Loucy (cell line): ENCODE measurements at regions not wholly inside any gene's neighbourhood (a gene's known extent, or its start where the extent isn't known, plus 50 kb on each side); places are given as distances from the start of the nearest gene placed in this dataset.

ENCODE experiments used
- EZH2phosphoT487 ChIP-seq: fragments of 200-600 bp; IDR thresholded peaks from 2 replicates; pipeline ENCODE4 v1.6.1; 2018; ENCODE audit warnings: antibody characterized with exemption, mild to moderate bottlenecking, moderate library complexity, borderline replicate concordance
- TF ChIP-seq, protein P1 (sequence below): fragments of 200-600 bp; sonication (generic); conservative IDR thresholded peaks from 2 replicates; pipeline ENCODE4 v1.5.1; 2014; ENCODE audit warnings: mild to moderate bottlenecking, antibody characterized with exemption, low read length

DNA sequence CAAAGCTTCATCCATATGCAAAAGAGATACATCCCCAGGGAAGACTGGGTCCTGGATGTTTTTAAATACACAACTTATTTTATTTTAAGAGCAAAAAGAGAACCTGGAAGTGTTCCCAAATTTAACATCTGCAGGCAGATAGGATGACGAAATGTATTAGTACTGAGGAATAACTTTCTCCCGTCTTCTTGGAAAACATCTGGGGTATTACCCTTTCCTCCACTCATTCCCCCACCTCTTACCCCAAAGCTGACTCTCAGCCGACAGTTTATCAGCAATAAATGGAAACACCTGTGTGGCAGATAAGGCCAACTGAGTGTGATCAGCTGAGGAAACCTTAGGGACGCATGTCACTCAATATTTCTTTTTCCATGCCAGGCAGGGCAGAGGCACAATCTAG is 435.6 kb upstream of the NPVF start:
- TF ChIP-seq, protein P1, sequence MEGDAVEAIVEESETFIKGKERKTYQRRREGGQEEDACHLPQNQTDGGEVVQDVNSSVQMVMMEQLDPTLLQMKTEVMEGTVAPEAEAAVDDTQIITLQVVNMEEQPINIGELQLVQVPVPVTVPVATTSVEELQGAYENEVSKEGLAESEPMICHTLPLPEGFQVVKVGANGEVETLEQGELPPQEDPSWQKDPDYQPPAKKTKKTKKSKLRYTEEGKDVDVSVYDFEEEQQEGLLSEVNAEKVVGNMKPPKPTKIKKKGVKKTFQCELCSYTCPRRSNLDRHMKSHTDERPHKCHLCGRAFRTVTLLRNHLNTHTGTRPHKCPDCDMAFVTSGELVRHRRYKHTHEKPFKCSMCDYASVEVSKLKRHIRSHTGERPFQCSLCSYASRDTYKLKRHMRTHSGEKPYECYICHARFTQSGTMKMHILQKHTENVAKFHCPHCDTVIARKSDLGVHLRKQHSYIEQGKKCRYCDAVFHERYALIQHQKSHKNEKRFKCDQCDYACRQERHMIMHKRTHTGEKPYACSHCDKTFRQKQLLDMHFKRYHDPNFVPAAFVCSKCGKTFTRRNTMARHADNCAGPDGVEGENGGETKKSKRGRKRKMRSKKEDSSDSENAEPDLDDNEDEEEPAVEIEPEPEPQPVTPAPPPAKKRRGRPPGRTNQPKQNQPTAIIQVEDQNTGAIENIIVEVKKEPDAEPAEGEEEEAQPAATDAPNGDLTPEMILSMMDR: no peak
- TF ChIP-seq EZH2phosphoT487: no peak
